ENCODE measurements at regions not wholly inside any gene's neighbourhood (a gene's known extent, or its start where the extent isn't known, plus 50 kb on each side); places are given as distances from the start of the nearest gene placed in this dataset.

DNA sequence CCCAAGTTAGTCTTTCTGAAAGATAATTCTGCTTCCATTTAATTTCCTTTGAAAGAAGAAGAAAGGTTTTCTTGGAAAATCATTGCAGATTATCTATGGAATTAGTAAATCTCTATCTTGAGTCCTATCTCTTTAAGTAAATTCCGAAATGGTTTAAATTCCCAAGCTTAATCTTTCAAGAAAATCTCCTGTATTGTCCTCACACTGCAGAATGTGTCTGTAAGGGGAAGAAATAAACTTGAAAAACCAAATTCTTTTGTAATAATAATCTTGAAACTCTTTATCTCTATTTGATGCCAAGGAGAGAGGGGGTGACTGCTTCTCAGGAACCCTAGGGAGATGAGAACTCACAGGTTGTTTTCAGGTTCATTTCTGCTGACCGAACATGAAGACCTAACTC is 150.8 kb upstream of the ARHGAP28 start:
- Histone ChIP-seq H4K8ac (ENCODE audit: extremely low read depth, insufficient read depth, low read length) (no peak overlapping the region), H3K56ac (replicated peaks; ENCODE audit: insufficient read length, low read depth, low read length) (no peak overlapping the region), H3K23ac (ENCODE audit: insufficient read length) (no peak overlapping the region), H4K20me1 (replicated peaks in 1 of 2; ENCODE audit: control insufficient read depth in 1 of 2, insufficient read depth in 2 of 2, low read length in 2 of 2) (no peaks in the 10 kb centered on the region), H4K91ac (replicated peaks; ENCODE audit: insufficient read length, low read length) (no peak overlapping the region), H3K23me2 (ENCODE audit: low read depth, low read length) (no peaks in the 10 kb centered on the region), H3K36me3 (ENCODE audit: control insufficient read depth in 2 of 4, insufficient read depth in 4 of 4, low read length in 3 of 4) (no peaks in the 10 kb centered on the region), H2BK15ac (ENCODE audit: low read length) (no peak overlapping the region), H3K27ac (ENCODE audit: low read depth, low read length) (no peak overlapping the region), H3K4me3 (ENCODE audit: extremely low read depth in 1 of 4, insufficient read depth in 2 of 4, low read depth in 3 of 4, low read length in 4 of 4) (no peak overlapping the region), H3K9ac (replicated peaks in 1 of 4; ENCODE audit: extremely low read depth in 1 of 4, low read depth in 3 of 4, low read length in 3 of 4) (no peak overlapping the region), H3K9me3 (ENCODE audit: insufficient read depth in 2 of 2, low read depth in 1 of 2, low read length in 1 of 2) (no peaks in the 10 kb centered on the region), H3K79me2 (ENCODE audit: control insufficient read depth in 1 of 2, insufficient read depth in 2 of 2, low read length in 2 of 2) (no peaks in the 10 kb centered on the region), H3K14ac (ENCODE audit: insufficient read length) (no peak overlapping the region), H2BK12ac (ENCODE audit: low read depth, low read length) (no peak overlapping the region), H3K4me1 (replicated peaks in 1 of 4; ENCODE audit: control insufficient read depth in 3 of 4, insufficient read depth in 4 of 4, low read length in 3 of 4) (peaks cover 0 to 2% (median 0%) of the 10 kb centered on the region in 4 experiments; a peak in 2 of 7 replicates), H3K4me2 (ENCODE audit: insufficient read depth in 1 of 2, low read depth in 2 of 2, low read length in 2 of 2) (no peak overlapping the region), H2AFZ (ENCODE audit: low read length) (no peak overlapping the region), H2BK20ac (ENCODE audit: low read length) (no peak overlapping the region), H3K27me3 (replicated peaks in 1 of 4; ENCODE audit: control insufficient read depth in 3 of 4, extremely low read depth in 1 of 4, insufficient read depth in 3 of 4, low read length in 3 of 4) (no peaks in the 10 kb centered on the region), H4K5ac (ENCODE audit: insufficient read length, low read depth, low read length) (no peak overlapping the region), H3K18ac (ENCODE audit: extremely low read depth, low read length) (no peak overlapping the region), H2BK120ac (replicated peaks; ENCODE audit: low read depth, low read length) (no peak overlapping the region), H3K4ac (replicated peaks; ENCODE audit: insufficient read length, low read depth, low read length) (no peak overlapping the region), H2AK5ac (ENCODE audit: low read depth, low read length) (no peak overlapping the region), H2BK5ac (ENCODE audit: low read depth, low read length) (no peak overlapping the region), H3K79me1 (ENCODE audit: low read depth, low read length) (no peaks in the 10 kb centered on the region)
- TF ChIP-seq SIN3A (conservative IDR thresholded peaks at IDR 0.05 in 1 of 2, IDR thresholded peaks at IDR 0.05 in 1 of 2; ENCODE audit: low read depth in 1 of 2, low read length in 2 of 2) (no peak), GTF2F1 (IDR thresholded peaks at IDR 0.05; ENCODE audit: borderline replicate concordance, low read depth, low read length) (no peak), CEBPB (IDR thresholded peaks at IDR 0.05; ENCODE audit: low read depth, low read length) (no peak), TCF12 (IDR thresholded peaks at IDR 0.05; ENCODE audit: low read depth, low read length) (no peak), RXRA (IDR thresholded peaks at IDR 0.05; ENCODE audit: insufficient read depth, low read depth, low read length) (no peak), ASH2L (IDR thresholded peaks at IDR 0.05; ENCODE audit: low read length) (no peak), EZH2 (IDR thresholded peaks at IDR 0.05; ENCODE audit: low read depth, low read length, severe bottlenecking) (no peak), RAD21 (IDR thresholded peaks at IDR 0.05 in 1 of 2, conservative IDR thresholded peaks at IDR 0.05 in 1 of 2; ENCODE audit: low read depth in 2 of 2, low read length in 2 of 2) (no peak), POU5F1 (IDR thresholded peaks at IDR 0.05; ENCODE audit: low read depth, low read length) (no peak), RFX5 (IDR thresholded peaks at IDR 0.05; ENCODE audit: borderline replicate concordance, low read depth, low read length) (no peak), SUZ12 (IDR thresholded peaks at IDR 0.05; ENCODE audit: low read length) (no peak)
- POLR2A ChIA-PET (ENCODE audit: partially characterized antibody), result no interaction called here
- CTCF ChIA-PET (ENCODE audit: partially characterized antibody), result interaction anchor here (0.7 to 1.2 kb wide), 2 partner anchors 28 to 185 kb away, joined by 3 to 5 read pairs; no protein-coding TSS in a partner anchor
- WGBS, 2 experiments (ENCODE audit: extremely low coverage in 1 of 2, insufficient coverage in 1 of 2, insufficient read length in 1 of 2, insufficient replicate concordance in 2 of 2, low coverage in 1 of 2, low lambda C conversion rate in 2 of 2, missing lambda C conversion rate in 1 of 2), result 94% methylated on average over 2 of the region's 2 CpGs; no CpG with 5 or more reads in 1 of the 2 experiments
- no peak for DNase-seq (ENCODE audit: low read depth in 1 of 2, low spot score in 2 of 2)
- FAIRE-seq, result no peak
